ENCODE measurements at regions not wholly inside any gene's neighbourhood (a gene's known extent, or its start where the extent isn't known, plus 50 kb on each side); places are given as distances from the start of the nearest gene placed in this dataset.

DNA sequence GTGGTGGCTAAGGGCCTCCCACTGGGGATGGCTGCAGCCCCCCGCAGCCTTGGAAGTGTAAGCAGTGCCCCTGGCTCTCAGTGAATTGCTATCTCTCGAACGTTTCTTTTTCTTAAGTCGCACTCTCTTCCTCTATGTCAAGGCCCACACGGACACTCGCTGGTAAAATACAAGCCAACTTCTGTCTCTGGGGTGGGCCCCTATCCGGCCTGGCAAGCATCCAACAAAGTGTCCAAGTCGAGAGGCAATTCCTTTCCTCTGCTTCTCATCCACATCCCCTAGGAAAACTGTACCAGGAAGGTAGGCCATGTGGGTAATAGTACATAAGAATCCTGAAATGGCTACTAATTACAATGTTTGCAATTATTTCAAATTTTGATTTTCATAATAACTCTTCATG is 194.9 kb upstream of the MGMT start:
- Histone ChIP-seq H3K27ac (no peak overlapping the region), H3K36me3 (no peaks in the 10 kb centered on the region), H3K27me3 (no peaks in the 10 kb centered on the region), H3K9me3 (no peaks in the 10 kb centered on the region), H3K4me1 (no peaks in the 10 kb centered on the region), H3K4me3 (no peak overlapping the region)
- no peak for DNase-seq
- intact Hi-C loops (cut with DNase I; ENCODE audit: low total_unique reads): no loop called here
- TF ChIP-seq POLR2A (IDR thresholded peaks at IDR 0.05): no peak
- TF ChIP-seq, protein P1, sequence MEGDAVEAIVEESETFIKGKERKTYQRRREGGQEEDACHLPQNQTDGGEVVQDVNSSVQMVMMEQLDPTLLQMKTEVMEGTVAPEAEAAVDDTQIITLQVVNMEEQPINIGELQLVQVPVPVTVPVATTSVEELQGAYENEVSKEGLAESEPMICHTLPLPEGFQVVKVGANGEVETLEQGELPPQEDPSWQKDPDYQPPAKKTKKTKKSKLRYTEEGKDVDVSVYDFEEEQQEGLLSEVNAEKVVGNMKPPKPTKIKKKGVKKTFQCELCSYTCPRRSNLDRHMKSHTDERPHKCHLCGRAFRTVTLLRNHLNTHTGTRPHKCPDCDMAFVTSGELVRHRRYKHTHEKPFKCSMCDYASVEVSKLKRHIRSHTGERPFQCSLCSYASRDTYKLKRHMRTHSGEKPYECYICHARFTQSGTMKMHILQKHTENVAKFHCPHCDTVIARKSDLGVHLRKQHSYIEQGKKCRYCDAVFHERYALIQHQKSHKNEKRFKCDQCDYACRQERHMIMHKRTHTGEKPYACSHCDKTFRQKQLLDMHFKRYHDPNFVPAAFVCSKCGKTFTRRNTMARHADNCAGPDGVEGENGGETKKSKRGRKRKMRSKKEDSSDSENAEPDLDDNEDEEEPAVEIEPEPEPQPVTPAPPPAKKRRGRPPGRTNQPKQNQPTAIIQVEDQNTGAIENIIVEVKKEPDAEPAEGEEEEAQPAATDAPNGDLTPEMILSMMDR (IDR thresholded peaks at IDR 0.05): no peak

DNA sequence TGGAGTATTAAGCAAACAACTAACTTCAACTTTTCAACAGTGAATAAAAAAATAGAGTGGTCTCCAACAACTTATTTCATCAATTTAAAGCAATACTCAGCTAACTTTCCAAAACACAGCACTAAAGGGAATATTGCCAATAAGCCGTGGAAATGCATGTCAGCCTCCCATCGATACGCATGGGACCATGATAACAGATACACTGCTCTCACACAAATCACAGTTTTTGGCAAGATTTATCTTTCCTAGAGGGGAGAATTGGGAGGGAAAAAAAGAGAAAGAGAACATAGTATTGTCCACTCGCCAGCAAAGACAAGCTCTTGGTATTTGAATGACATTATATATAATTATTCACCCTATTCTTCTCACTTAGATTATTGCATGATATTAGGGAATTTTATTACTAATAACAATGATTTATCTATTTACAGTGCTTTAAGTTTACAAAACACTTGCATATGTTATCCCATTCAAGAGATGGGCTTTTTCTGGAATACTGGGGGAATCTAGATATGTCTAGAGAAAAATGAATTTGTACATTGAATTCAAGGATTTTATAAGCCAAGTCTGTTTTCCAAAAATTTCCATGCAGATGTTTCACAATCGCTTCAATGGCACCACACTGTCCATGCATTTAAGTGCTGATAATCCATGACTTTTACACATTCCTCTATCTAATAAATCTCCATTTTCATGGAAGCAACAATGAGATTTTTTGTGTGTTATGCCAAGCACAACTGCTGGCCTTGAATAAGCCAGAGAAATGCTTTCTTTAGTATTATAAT is 194.0 kb upstream of the MGMT start:
- H3K36me3 ChIP-seq: no peaks in the 10 kb centered on the region
- no peak for DNase-seq
- H3K27me3 ChIP-seq: no peaks in the 10 kb centered on the region
- H3K9me3 ChIP-seq: no peaks in the 10 kb centered on the region
- H3K4me1 ChIP-seq: no peaks in the 10 kb centered on the region
- TF ChIP-seq, protein P1 (IDR thresholded peaks at IDR 0.05): no peak
- no peak for TF ChIP-seq POLR2A (IDR thresholded peaks at IDR 0.05)
- no peak overlapping the region for H3K27ac ChIP-seq
- H3K4me3 ChIP-seq: no peak overlapping the region
- intact Hi-C loops (cut with DNase I; ENCODE audit: low total_unique reads): no loop called here

DNA sequence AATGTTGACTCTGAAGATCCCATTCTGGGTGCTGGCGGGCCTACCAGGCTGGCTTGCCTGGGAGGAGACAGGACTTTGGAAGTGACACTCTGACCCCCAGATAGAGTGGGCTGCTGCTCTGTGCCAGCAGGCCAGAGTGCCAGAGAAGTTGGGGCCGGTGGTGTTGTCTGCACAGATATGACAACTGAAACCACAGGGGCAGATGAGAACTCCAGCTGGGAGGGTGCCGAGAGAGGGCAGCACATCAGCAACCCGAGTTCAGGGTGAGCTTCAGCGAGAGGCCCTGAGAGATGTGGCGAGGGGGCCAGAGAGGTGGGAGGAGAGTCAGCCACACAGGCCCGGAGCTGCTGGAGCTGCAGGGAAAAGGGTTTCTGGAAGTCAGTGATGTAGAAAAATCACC is 193.2 kb upstream of the MGMT start:
- H3K36me3 ChIP-seq: no peaks in the 10 kb centered on the region
- H3K27ac ChIP-seq: no peak overlapping the region
- no peaks in the 10 kb centered on the region for H3K9me3 ChIP-seq
- no peak for DNase-seq
- H3K27me3 ChIP-seq: no peaks in the 10 kb centered on the region
- intact Hi-C loops (cut with DNase I; ENCODE audit: low total_unique reads): no loop called here
- no peak overlapping the region for H3K4me3 ChIP-seq
- peaks cover 0 to 2% of the 10 kb centered on the region in 2 donors for H3K4me1 ChIP-seq
- no peak for TF ChIP-seq POLR2A (IDR thresholded peaks at IDR 0.05)
- TF ChIP-seq, protein P1 (IDR thresholded peaks at IDR 0.05): no peak

DNA sequence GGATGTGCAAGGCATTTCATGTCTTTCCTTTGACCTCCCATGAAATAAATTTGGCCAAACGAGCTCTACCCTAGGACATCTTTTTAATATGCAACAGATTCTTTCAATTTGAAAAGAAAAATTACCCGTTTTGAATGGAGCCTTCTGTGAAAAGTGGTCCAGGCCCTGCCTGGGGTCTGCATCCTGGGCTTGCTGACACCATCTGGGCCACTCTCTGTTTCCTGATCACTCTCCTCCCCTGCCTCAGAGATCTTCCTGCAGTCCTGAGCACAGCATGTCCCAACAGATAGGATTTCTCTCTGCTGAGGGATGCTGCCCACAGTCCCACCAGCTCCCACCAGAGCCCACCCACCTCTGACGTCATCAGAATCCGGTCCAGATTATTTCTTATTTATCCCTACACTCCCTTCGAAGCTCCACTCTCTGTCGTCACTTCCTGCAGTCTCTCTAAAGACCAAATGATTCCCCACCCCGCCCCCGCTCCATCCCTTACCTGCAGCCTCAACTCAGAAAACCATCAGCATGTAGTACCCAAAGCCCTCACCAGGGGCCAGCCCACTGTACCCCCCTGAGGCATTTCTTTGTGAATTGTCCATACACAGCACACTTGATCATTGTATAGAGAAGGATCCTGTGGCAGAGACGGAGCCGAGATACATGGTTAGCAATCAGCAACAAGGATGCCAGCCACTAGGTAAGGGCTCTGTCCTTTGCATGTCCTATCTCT is 192.1 kb upstream of the MGMT start:
- no peaks in the 10 kb centered on the region for H3K27me3 ChIP-seq
- no peaks in the 10 kb centered on the region for H3K36me3 ChIP-seq
- no peak for DNase-seq
- intact Hi-C loops (cut with DNase I; ENCODE audit: low total_unique reads): no loop called here
- no peaks in the 10 kb centered on the region for H3K9me3 ChIP-seq
- H3K4me3 ChIP-seq: no peak overlapping the region
- TF ChIP-seq POLR2A (IDR thresholded peaks at IDR 0.05): no peak
- TF ChIP-seq, protein P1 (IDR thresholded peaks at IDR 0.05): no peak
- peaks cover 0 to 10% of the 10 kb centered on the region in 2 donors for H3K4me1 ChIP-seq
- no peak overlapping the region for H3K27ac ChIP-seq

DNA sequence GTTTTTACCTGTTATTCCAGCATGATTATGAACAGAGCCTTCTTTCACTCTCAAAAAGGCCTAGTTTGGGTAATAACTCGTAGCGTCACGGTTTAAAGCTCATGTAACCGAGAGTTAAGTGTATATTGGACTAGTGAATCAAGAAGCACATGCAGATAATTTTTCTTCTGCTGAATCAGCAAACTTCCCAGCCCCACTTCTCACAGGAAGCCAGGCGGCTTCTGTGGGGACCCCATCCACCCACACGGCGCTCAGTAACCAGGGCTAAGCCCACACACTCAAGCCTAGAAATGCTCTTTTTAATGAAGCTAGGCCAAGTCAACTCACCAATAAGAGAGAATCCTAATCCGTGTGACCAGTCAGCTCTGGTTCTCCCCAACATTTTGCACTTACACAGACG is 191.2 kb upstream of the MGMT start:
- TF ChIP-seq, protein P1 (IDR thresholded peaks at IDR 0.05): no peak
- no peak for TF ChIP-seq POLR2A (IDR thresholded peaks at IDR 0.05)
- intact Hi-C loops (cut with DNase I; ENCODE audit: low total_unique reads): no loop called here
- peaks cover 1 to 15% of the 10 kb centered on the region in 2 donors for H3K4me1 ChIP-seq

More for the DNA sequence above, 191.2 kb upstream of the MGMT start:
- no peak overlapping the region for H3K4me3 ChIP-seq
- no peaks in the 10 kb centered on the region for H3K36me3 ChIP-seq
- H3K27me3 ChIP-seq: no peaks in the 10 kb centered on the region
- H3K27ac ChIP-seq: no peak overlapping the region
- DNase-seq: no peak
- H3K9me3 ChIP-seq: no peaks in the 10 kb centered on the region

Measured in uterus (tissue), 3 donors.